IMR-90 (cell line): ENCODE measurements at regions not wholly inside any gene's neighbourhood (a gene's known extent, or its start where the extent isn't known, plus 50 kb on each side); places are given as distances from the start of the nearest gene placed in this dataset.

ENCODE experiments used
- BHLHE40 ChIP-seq: fragments of 150-350 bp; IDR thresholded peaks from 2 replicates; pipeline ENCODE4 v1.6.1; 2016; ENCODE audit warnings: mild to moderate bottlenecking, low read depth, low read length
- CEBPB ChIP-seq: IDR thresholded peaks from 2 replicates; pipeline ENCODE4 v1.6.1; 2012; ENCODE audit warnings: low read depth, low read length, improper control_type of control experiment
- CHD1 ChIP-seq: IDR thresholded peaks from 2 replicates; pipeline ENCODE4 v1.6.1; 2012; ENCODE audit warnings: low read depth, low read length, improper control_type of control experiment
- FOS ChIP-seq: fragments of 150-350 bp; IDR thresholded peaks from 2 replicates; pipeline ENCODE4 v1.6.1; 2016; ENCODE audit warnings: low read depth, low read length
- POLR2A ChIP-seq: IDR thresholded peaks from 2 replicates; pipeline ENCODE4 v1.6.1; 2012; ENCODE audit warnings: mild to moderate bottlenecking, low read depth, low read length
- RAD21 ChIP-seq: IDR thresholded peaks from 2 replicates; pipeline ENCODE4 v1.6.1; 2012; ENCODE audit warnings: low read length, improper control_type of control experiment
- RCOR1 ChIP-seq: IDR thresholded peaks from 2 replicates; pipeline ENCODE4 v1.6.1; 2012; ENCODE audit warnings: mild to moderate bottlenecking, low read length, improper control_type of control experiment; ENCODE audit not compliant: insufficient replicate concordance
- RFX5 ChIP-seq: IDR thresholded peaks from 2 replicates; pipeline ENCODE4 v1.8.0; 2012; ENCODE audit warnings: low read depth, mild to moderate bottlenecking, low read length, moderate library complexity
- TF ChIP-seq, protein P1 (sequence below): conservative IDR thresholded peaks from 2 replicates; pipeline ENCODE4 v1.5.1; 2012; ENCODE audit warnings: mild to moderate bottlenecking, low read depth, low read length, improper control_type of control experiment
- TF ChIP-seq, protein P2 (sequence below): fragments of 150-350 bp; IDR thresholded peaks from 2 replicates; pipeline ENCODE4 v1.6.1; 2017; ENCODE audit warnings: mild to moderate bottlenecking, antibody characterized with exemption, low read length, low read depth

DNA sequence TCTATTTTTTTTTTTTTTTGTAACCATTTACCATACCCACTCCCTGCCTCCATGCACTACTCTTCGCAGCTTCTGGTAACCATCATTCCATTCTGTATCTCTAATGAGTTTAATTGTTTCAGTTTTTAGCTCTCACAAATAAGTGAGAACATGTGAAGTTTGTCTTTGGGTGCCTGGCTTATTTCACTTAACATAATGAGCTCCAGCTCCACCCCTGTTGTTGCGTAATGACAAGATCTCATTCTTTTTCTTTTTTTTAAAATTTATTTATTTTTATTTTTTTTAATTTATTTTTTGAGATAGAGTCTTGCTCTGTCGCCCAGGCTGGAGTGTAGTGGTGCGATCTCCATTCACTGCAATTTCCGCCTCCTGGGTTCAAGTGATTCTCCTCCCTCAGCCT, 142.3 kb upstream of the PCLO start:
- TF ChIP-seq, protein P1, sequence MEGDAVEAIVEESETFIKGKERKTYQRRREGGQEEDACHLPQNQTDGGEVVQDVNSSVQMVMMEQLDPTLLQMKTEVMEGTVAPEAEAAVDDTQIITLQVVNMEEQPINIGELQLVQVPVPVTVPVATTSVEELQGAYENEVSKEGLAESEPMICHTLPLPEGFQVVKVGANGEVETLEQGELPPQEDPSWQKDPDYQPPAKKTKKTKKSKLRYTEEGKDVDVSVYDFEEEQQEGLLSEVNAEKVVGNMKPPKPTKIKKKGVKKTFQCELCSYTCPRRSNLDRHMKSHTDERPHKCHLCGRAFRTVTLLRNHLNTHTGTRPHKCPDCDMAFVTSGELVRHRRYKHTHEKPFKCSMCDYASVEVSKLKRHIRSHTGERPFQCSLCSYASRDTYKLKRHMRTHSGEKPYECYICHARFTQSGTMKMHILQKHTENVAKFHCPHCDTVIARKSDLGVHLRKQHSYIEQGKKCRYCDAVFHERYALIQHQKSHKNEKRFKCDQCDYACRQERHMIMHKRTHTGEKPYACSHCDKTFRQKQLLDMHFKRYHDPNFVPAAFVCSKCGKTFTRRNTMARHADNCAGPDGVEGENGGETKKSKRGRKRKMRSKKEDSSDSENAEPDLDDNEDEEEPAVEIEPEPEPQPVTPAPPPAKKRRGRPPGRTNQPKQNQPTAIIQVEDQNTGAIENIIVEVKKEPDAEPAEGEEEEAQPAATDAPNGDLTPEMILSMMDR = no peak
- TF ChIP-seq POLR2A (no peak), RCOR1 (no peak), BHLHE40 (no peak), CHD1 (no peak), RAD21 (no peak), CEBPB (peak; percentile 60), FOS (no peak), RFX5 (no peak)
- TF ChIP-seq, protein P2, sequence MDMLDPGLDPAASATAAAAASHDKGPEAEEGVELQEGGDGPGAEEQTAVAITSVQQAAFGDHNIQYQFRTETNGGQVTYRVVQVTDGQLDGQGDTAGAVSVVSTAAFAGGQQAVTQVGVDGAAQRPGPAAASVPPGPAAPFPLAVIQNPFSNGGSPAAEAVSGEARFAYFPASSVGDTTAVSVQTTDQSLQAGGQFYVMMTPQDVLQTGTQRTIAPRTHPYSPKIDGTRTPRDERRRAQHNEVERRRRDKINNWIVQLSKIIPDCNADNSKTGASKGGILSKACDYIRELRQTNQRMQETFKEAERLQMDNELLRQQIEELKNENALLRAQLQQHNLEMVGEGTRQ = no peak
